ENCODE measurements at regions not wholly inside any gene's neighbourhood (a gene's known extent, or its start where the extent isn't known, plus 50 kb on each side); places are given as distances from the start of the nearest gene placed in this dataset.

GRCh38 chr12:83676781-83677295 lies 990.1 kb downstream of the TMTC2 start:
- TF ChIP-seq CTCF (IDR thresholded peaks at IDR 0.05; ENCODE audit: low read depth, low read length, missing control alignments), result no peak
- no peak overlapping the region for H3K4me3 ChIP-seq (ENCODE audit: low read depth, low read length)
- DNase-seq (ENCODE audit: low read depth), result no peak

DNA sequence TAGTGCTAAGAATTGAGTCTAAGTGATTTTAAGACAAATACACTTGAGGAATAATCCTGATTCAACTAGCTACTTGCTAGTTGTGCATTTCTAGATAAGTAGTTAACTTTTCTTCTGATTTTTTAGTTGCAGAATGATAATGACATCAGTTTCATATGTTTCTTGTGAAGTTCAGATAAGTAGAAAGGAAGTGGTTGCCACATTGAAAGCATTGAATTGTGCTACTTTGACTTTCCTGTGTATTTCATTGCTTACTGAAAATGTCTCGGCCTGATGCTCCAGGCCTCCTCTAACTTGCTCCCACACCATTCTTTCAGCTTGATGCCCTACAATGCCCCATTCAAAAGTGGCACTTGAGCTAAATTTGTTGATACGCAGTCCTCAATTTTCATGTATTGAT lies 980.0 kb downstream of the TMTC2 start:
- no peak for DNase-seq (ENCODE audit: low read depth)
- TF ChIP-seq CTCF (IDR thresholded peaks at IDR 0.05; ENCODE audit: low read depth, low read length, missing control alignments), result no peak
- no peak overlapping the region for H3K4me3 ChIP-seq (ENCODE audit: low read depth, low read length)

- no peak overlapping the region for H3K4me3 ChIP-seq (ENCODE audit: low read depth, low read length)
- DNase-seq (ENCODE audit: low read depth), result no peak
- no peak for TF ChIP-seq CTCF (IDR thresholded peaks at IDR 0.05; ENCODE audit: low read depth, low read length, missing control alignments)
These were observed 979.0 kb downstream of the TMTC2 start for GRCh38 chr12:83665634-83666218.

DNA sequence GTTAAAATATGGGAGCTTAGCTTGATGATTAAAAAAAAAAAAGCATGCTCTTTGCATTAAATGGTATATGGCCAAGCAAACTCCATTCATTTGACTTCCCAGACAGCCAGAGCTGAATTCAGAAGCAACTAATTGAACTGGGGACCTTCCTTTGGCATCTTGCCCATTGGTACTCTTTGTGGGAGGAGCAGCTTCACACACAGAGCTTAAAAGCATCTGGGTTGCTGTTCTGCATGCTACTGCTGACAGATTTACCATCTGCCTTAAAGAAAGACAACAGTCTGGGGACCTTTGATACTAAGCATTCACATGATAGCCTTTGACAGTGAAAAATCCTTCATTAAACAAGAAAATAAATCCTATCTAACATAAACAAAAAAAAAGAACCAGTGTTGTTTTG lies 977.9 kb downstream of the TMTC2 start:
- DNase-seq (ENCODE audit: low read depth), result no peak
- no peak for TF ChIP-seq CTCF (IDR thresholded peaks at IDR 0.05; ENCODE audit: low read depth, low read length, missing control alignments)

DNA sequence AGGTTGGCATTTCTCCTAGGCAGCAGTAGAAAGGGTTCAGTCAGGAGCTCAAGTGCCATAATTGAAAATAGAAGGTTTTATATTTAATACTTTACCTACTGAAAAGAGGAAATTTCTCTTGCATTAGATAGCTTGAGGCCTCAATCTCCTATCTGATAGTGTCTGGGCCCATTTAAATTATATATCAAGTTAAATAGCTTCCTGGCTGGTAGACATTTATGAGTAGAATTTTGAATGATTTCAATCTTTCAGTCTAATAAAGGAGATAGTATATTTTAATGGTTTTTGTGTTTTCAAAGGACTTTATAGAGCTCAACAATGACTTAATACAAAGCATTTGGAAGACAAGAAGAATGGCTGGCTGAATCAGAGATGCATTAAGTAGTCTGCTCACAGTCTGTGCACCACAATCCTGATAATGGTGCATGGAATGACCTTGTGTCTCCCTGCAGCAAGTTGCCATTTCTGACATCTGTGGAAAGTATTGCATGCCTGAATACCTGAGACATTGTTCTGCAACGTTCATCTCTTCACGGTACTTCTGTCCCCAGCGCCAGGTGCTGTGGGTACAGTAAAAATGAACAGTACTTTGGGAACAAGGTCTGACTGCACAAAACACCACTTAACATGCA lies 974.1 kb downstream of the TMTC2 start:
- no peak for DNase-seq (ENCODE audit: low read depth)
- no peak overlapping the region for H3K4me3 ChIP-seq (ENCODE audit: low read depth, low read length)
- TF ChIP-seq CTCF (IDR thresholded peaks at IDR 0.05; ENCODE audit: low read depth, low read length, missing control alignments), result no peak

More for the DNA sequence above, 977.9 kb downstream of the TMTC2 start:
- H3K4me3 ChIP-seq (ENCODE audit: low read depth, low read length), result no peak overlapping the region

DNA sequence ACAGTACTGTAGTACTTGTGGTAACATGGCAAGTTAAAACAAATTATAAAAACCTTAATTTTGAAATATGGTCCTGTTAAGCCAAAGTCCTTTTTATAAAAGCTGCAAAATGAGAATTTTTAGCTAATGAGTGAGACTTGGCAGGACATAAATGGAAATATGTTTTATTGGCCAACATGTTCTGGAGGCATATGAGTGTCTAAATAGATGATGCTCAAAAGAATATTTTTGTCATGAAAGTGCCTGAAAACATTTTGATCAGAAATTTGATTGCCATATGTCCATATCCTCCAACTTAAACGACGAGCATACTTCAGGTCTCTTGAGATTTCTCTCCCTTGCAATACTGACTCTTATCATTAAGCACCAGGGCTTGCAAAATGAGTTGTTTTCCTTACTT lies 972.6 kb downstream of the TMTC2 start:
- no peak for DNase-seq (ENCODE audit: low read depth)
- TF ChIP-seq CTCF (IDR thresholded peaks at IDR 0.05; ENCODE audit: low read depth, low read length, missing control alignments), result no peak
- no peak overlapping the region for H3K4me3 ChIP-seq (ENCODE audit: low read depth, low read length)

DNA sequence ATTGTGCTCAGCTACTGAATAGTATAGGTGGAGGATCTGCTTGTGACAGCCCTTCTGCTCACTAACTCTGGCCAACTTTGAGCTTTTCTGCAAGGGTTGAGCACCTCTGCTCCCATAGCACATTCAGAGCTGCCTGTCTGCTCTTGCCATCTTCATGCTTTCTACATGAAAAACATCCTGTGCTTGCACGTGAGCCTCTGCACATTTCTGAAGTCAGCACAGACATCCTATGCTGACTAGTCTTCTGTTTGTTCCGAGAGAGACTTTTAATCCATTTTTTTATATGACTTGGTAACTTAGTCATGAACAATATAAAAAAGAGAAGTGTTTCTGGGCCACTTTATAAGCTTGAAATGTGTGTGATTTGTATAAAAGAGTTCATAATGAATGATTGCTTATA lies 969.3 kb downstream of the TMTC2 start:
- H3K4me3 ChIP-seq (ENCODE audit: low read depth, low read length), result no peak overlapping the region
- no peak for DNase-seq (ENCODE audit: low read depth)
- no peak for TF ChIP-seq CTCF (IDR thresholded peaks at IDR 0.05; ENCODE audit: low read depth, low read length, missing control alignments)
